SK-N-SH treated with all-trans-retinoic acid at 6 μM for 48 hours (cell line): ENCODE measurements at regions not wholly inside any gene's neighbourhood (a gene's known extent, or its start where the extent isn't known, plus 50 kb on each side); places are given as distances from the start of the nearest gene placed in this dataset.

ENCODE experiments used
- ATAC-seq: fragments of 200-7000 bp; cut with Tn5 transposase; 3 replicates; pipeline ENCODE4 v1.9.1; 2020; ENCODE audit warnings: mild to moderate bottlenecking, moderate library complexity
- ARNTL ChIP-seq: fragments of 450-650 bp; formaldehyde crosslinking; IDR thresholded peaks from 2 replicates; pipeline ENCODE4 v1.5.0; 2020; ENCODE audit warnings: low read depth, mild to moderate bottlenecking, moderate library complexity, borderline replicate concordance
- BACH2 ChIP-seq: fragments of 250-450 bp; sonication (Bioruptor Pico); IDR thresholded peaks from 2 replicates; pipeline ENCODE4 v1.9.0; 2021; ENCODE audit warnings: mild to moderate bottlenecking, borderline replicate concordance
- CREB5 ChIP-seq: fragments of 250-450 bp; sonication (Bioruptor Pico); IDR thresholded peaks from 2 replicates; pipeline ENCODE4 v1.5.1; 2020; ENCODE audit warnings: low read depth, mild to moderate bottlenecking, moderate library complexity
- CSDC2 ChIP-seq: fragments of 250-450 bp; sonication (Bioruptor Pico); IDR thresholded peaks from 2 replicates; pipeline ENCODE4 v1.5.0; 2020; ENCODE audit warnings: mild to moderate bottlenecking, moderate library complexity
- CSRNP3 ChIP-seq: fragments of 250-450 bp; sonication (Bioruptor Pico); IDR thresholded peaks from 2 replicates; pipeline ENCODE4 v1.5.1; 2021; ENCODE audit warnings: mild to moderate bottlenecking, moderate library complexity
- ESRRG ChIP-seq: fragments of 250-450 bp; sonication (Bioruptor Pico); IDR thresholded peaks from 2 replicates; pipeline ENCODE4 v1.6.1; 2021; ENCODE audit warnings: mild to moderate bottlenecking
- GLIS3 ChIP-seq: fragments of 250-450 bp; sonication (Bioruptor Pico); IDR thresholded peaks from 2 replicates; pipeline ENCODE4 v1.5.0; 2020; ENCODE audit warnings: mild to moderate bottlenecking, moderate library complexity
- ISL1 ChIP-seq: fragments of 250-450 bp; sonication (Bioruptor Pico); IDR thresholded peaks from 2 replicates; pipeline ENCODE4 v2.1.2; 2022; ENCODE audit warnings: mild to moderate bottlenecking, moderate library complexity
- OSR1 ChIP-seq: fragments of 250-450 bp; sonication (Bioruptor Pico); IDR thresholded peaks from 2 replicates; pipeline ENCODE4 v1.8.0; 2022; ENCODE audit warnings: moderate library complexity, mild to moderate bottlenecking, inconsistent platforms
- PATZ1 ChIP-seq: fragments of 250-450 bp; sonication (Bioruptor Pico); IDR thresholded peaks from 2 replicates; pipeline ENCODE4 v1.8.0; 2020; ENCODE audit warnings: mild to moderate bottlenecking, moderate library complexity, borderline replicate concordance
- POU6F1 ChIP-seq: fragments of 250-450 bp; sonication (Bioruptor Pico); IDR thresholded peaks from 2 replicates; pipeline ENCODE4 v1.8.0; 2021; ENCODE audit warnings: low read depth, mild to moderate bottlenecking, moderate library complexity, borderline replicate concordance
- PPARA ChIP-seq: fragments of 250-450 bp; sonication (Bioruptor Pico); IDR thresholded peaks from 2 replicates; pipeline ENCODE4 v1.5.0; 2020; ENCODE audit warnings: mild to moderate bottlenecking, borderline replicate concordance
- RARB ChIP-seq: fragments of 250-450 bp; sonication (Bioruptor Pico); IDR thresholded peaks from 2 replicates; pipeline ENCODE4 v1.8.0; 2021; ENCODE audit warnings: mild to moderate bottlenecking, moderate library complexity
- SNAI2 ChIP-seq: fragments of 250-450 bp; sonication (Bioruptor Pico); IDR thresholded peaks from 2 replicates; pipeline ENCODE4 v1.5.0; 2020; ENCODE audit warnings: mild to moderate bottlenecking, moderate library complexity
- TCF4 ChIP-seq: fragments of 250-450 bp; sonication (Bioruptor Pico); IDR thresholded peaks from 2 replicates; pipeline ENCODE4 v1.8.0; 2021; ENCODE audit warnings: mild to moderate bottlenecking, moderate library complexity, borderline replicate concordance
- TOX ChIP-seq: fragments of 250-450 bp; sonication (Bioruptor Pico); IDR thresholded peaks from 2 replicates; pipeline ENCODE4 v1.8.0; 2021; ENCODE audit warnings: mild to moderate bottlenecking, moderate library complexity, borderline replicate concordance
- TSHZ2 ChIP-seq: fragments of 250-450 bp; sonication (Bioruptor Pico); IDR thresholded peaks from 2 replicates; pipeline ENCODE4 v1.5.0; 2020; ENCODE audit warnings: mild to moderate bottlenecking, moderate library complexity
- ZC3H10 ChIP-seq: fragments of 250-450 bp; sonication (Bioruptor Pico); IDR thresholded peaks from 2 replicates; pipeline ENCODE4 v1.5.1; 2021; ENCODE audit warnings: mild to moderate bottlenecking, moderate library complexity
- ZFP3 ChIP-seq: fragments of 250-450 bp; sonication (Bioruptor Pico); IDR thresholded peaks from 2 replicates; pipeline ENCODE4 v1.5.0; 2020; ENCODE audit warnings: mild to moderate bottlenecking, moderate library complexity
- ZFP30 ChIP-seq: fragments of 450-650 bp; formaldehyde crosslinking; IDR thresholded peaks from 2 replicates; pipeline ENCODE4 v1.5.0; 2022; ENCODE audit warnings: mild to moderate bottlenecking, moderate library complexity
- ZNF565 ChIP-seq: fragments of 450-650 bp; formaldehyde crosslinking; conservative IDR thresholded peaks from 2 replicates; pipeline ENCODE4 v1.5.0; 2020; ENCODE audit warnings: low read depth, mild to moderate bottlenecking, moderate library complexity
- ZNF70 ChIP-seq: fragments of 450-650 bp; formaldehyde crosslinking; IDR thresholded peaks from 2 replicates; pipeline ENCODE4 v1.5.0; 2020; ENCODE audit warnings: mild to moderate bottlenecking, moderate library complexity
- ZNF8 ChIP-seq: fragments of 450-650 bp; formaldehyde crosslinking; IDR thresholded peaks from 2 replicates; pipeline ENCODE4 v1.5.0; 2020; ENCODE audit warnings: mild to moderate bottlenecking, moderate library complexity

- TF ChIP-seq ARNTL (CRISPR knock-in tag) (no peak), PPARA (CRISPR knock-in tag) (no peak)
- no peak for ATAC-seq
Measured at GRCh38 chr10:63021225-63021624, 111.9 kb upstream of the NRBF2 start.

- no peak for TF ChIP-seq TCF4 (CRISPR knock-in tag)
- no peak for TF ChIP-seq BACH2 (CRISPR knock-in tag)
- TF ChIP-seq ZNF565 (CRISPR knock-in tag) = no peak
- TF ChIP-seq POU6F1 (CRISPR knock-in tag) = no peak
- no peak for TF ChIP-seq ISL1
- TF ChIP-seq CSRNP3 (CRISPR knock-in tag) = no peak
- no peak for TF ChIP-seq RARB (CRISPR knock-in tag)
- no peak for TF ChIP-seq ZFP3 (CRISPR knock-in tag)
- no peak for TF ChIP-seq GLIS3 (CRISPR knock-in tag)
- no peak for TF ChIP-seq PATZ1
- TF ChIP-seq TSHZ2 = no peak
- no peak for ATAC-seq
Measured at GRCh38 chr10:63013755-63014154, 119.4 kb upstream of the NRBF2 start.

- ATAC-seq = no peak
- no peak for TF ChIP-seq ZFP3 (CRISPR knock-in tag)
- TF ChIP-seq ZNF565 (CRISPR knock-in tag) = no peak
- TF ChIP-seq CSDC2 (CRISPR knock-in tag) = no peak
- no peak for TF ChIP-seq ZNF70
- no peak for TF ChIP-seq GLIS3 (CRISPR knock-in tag)
- no peak for TF ChIP-seq ISL1
- TF ChIP-seq POU6F1 (CRISPR knock-in tag) = no peak
- TF ChIP-seq CREB5 (CRISPR knock-in tag) = no peak
- no peak for TF ChIP-seq ZNF8 (CRISPR knock-in tag)
- no peak for TF ChIP-seq PPARA (CRISPR knock-in tag)
- TF ChIP-seq BACH2 (CRISPR knock-in tag) = no peak
- TF ChIP-seq OSR1 (CRISPR knock-in tag) = no peak
- no peak for TF ChIP-seq ZC3H10
- no peak for TF ChIP-seq ZFP30 (CRISPR knock-in tag)
- no peak for TF ChIP-seq ESRRG (CRISPR knock-in tag)
- TF ChIP-seq SNAI2 (CRISPR knock-in tag) = no peak
- TF ChIP-seq TOX (CRISPR knock-in tag) = no peak
Measured at GRCh38 chr10:63012623-63013022, 120.5 kb upstream of the NRBF2 start.
